ENCODE measurements at regions not wholly inside any gene's neighbourhood (a gene's known extent, or its start where the extent isn't known, plus 50 kb on each side); places are given as distances from the start of the nearest gene placed in this dataset.

DNA sequence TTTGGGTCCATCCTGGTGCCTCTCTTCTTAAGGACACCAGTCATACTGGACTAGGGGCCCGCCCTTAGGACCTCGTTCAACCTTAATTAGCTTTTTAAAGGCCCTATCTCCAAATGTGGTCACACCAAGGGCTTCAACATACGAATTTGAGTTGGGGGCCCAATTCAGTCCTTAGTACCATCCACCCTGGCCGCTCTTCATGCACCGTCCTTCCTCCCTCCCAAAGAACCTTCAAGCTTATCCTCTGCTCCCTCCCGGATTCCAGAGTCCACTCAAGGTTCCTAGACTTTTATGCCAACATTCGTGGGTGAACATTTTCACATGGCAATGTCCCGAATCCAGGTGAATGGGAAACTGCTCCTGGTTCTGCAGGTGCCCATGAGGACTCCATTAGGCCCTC, 201.3 kb upstream of the IGF1R start:
- no peaks in the 10 kb centered on the region for H3K9me2 ChIP-seq (replicated peaks; ENCODE audit: low read depth, low read length)
- H3K36me3 ChIP-seq (ENCODE audit: insufficient read depth, low read length) = no peaks in the 10 kb centered on the region
- H3K27me3 ChIP-seq (ENCODE audit: insufficient read depth, low read length, poor library complexity, severe bottlenecking) = no peaks in the 10 kb centered on the region
- H3K79me2 ChIP-seq (ENCODE audit: insufficient read depth, low read length) = no peaks in the 10 kb centered on the region
- no peak overlapping the region for H3K4me3 ChIP-seq (ENCODE audit: low read length, poor library complexity, severe bottlenecking)
- no peak for TF ChIP-seq EZH2phosphoT487 (IDR thresholded peaks at IDR 0.05; ENCODE audit: borderline replicate concordance)
- TF ChIP-seq CTCF (conservative IDR thresholded peaks at IDR 0.05; ENCODE audit: low read length) = no peak
- no peaks in the 10 kb centered on the region for H3F3A ChIP-seq (ENCODE audit: low read depth)
- no peak overlapping the region for H2AFZ ChIP-seq (ENCODE audit: low read length)
- H3K4me2 ChIP-seq (ENCODE audit: low read depth, low read length, poor library complexity, severe bottlenecking) = no peak overlapping the region
- H3K9me3 ChIP-seq (ENCODE audit: insufficient read depth, low read depth, low read length) = no peaks in the 10 kb centered on the region
- peaks cover 8% of the 10 kb centered on the region for H3K4me1 ChIP-seq (ENCODE audit: insufficient read depth, low read length, poor library complexity, severe bottlenecking)
- no peak overlapping the region for H3K9ac ChIP-seq (ENCODE audit: low read depth, low read length, poor library complexity, severe bottlenecking)
- no peaks in the 10 kb centered on the region for H4K20me1 ChIP-seq (ENCODE audit: insufficient read depth, low read length, poor library complexity, severe bottlenecking)

DNA sequence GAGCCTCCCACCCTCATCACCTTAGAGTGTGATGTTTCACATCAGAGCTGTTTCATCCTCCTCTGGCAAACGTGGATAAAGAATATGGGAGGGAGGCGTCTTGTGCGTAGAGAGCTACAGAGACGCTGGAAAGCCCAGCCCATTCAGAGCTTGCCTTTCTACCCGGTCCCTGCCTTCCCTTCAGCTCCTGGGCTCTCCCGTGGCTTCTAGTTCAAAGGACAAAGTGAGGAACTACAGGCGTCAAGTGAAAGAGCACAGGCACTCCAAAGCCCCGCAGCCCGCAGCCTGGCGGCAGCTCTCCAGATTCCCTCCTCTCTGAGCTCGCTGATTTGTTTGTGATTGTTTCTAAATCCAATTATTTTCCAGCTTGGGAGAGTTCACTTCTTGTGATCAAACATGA, 197.1 kb upstream of the IGF1R start:
- Histone ChIP-seq H3K36me3 (ENCODE audit: insufficient read depth, low read length) (no peaks in the 10 kb centered on the region), H3K9me2 (replicated peaks; ENCODE audit: low read depth, low read length) (no peaks in the 10 kb centered on the region), H3K27me3 (ENCODE audit: insufficient read depth, low read length, poor library complexity, severe bottlenecking) (no peaks in the 10 kb centered on the region), H3K9ac (ENCODE audit: low read depth, low read length, poor library complexity, severe bottlenecking) (no peak overlapping the region), H3K4me2 (ENCODE audit: low read depth, low read length, poor library complexity, severe bottlenecking) (no peak overlapping the region), H2AFZ (ENCODE audit: low read length) (no peak overlapping the region), H3K9me3 (ENCODE audit: insufficient read depth, low read depth, low read length) (no peaks in the 10 kb centered on the region), H3F3A (ENCODE audit: low read depth) (no peaks in the 10 kb centered on the region), H3K4me1 (ENCODE audit: insufficient read depth, low read length, poor library complexity, severe bottlenecking) (no peaks in the 10 kb centered on the region), H3K79me2 (ENCODE audit: insufficient read depth, low read length) (no peaks in the 10 kb centered on the region), H3K4me3 (ENCODE audit: low read length, poor library complexity, severe bottlenecking) (no peak overlapping the region), H4K20me1 (ENCODE audit: insufficient read depth, low read length, poor library complexity, severe bottlenecking) (no peaks in the 10 kb centered on the region)
- TF ChIP-seq EZH2phosphoT487 (IDR thresholded peaks at IDR 0.05; ENCODE audit: borderline replicate concordance) = no peak
- no peak for TF ChIP-seq CTCF (conservative IDR thresholded peaks at IDR 0.05; ENCODE audit: low read length)

- no peak overlapping the region for H2AFZ ChIP-seq (ENCODE audit: low read length)
- H3K4me1 ChIP-seq (ENCODE audit: insufficient read depth, low read length, poor library complexity, severe bottlenecking) = no peaks in the 10 kb centered on the region
- no peaks in the 10 kb centered on the region for H3K27me3 ChIP-seq (ENCODE audit: insufficient read depth, low read length, poor library complexity, severe bottlenecking)
- no peaks in the 10 kb centered on the region for H3F3A ChIP-seq (ENCODE audit: low read depth)
- H3K9me3 ChIP-seq (ENCODE audit: insufficient read depth, low read depth, low read length) = no peaks in the 10 kb centered on the region
- no peaks in the 10 kb centered on the region for H3K36me3 ChIP-seq (ENCODE audit: insufficient read depth, low read length)
- no peaks in the 10 kb centered on the region for H3K9me2 ChIP-seq (replicated peaks; ENCODE audit: low read depth, low read length)
- H3K4me2 ChIP-seq (ENCODE audit: low read depth, low read length, poor library complexity, severe bottlenecking) = no peak overlapping the region
- H4K20me1 ChIP-seq (ENCODE audit: insufficient read depth, low read length, poor library complexity, severe bottlenecking) = no peaks in the 10 kb centered on the region
- H3K79me2 ChIP-seq (ENCODE audit: insufficient read depth, low read length) = no peaks in the 10 kb centered on the region
- no peak for TF ChIP-seq EZH2phosphoT487 (IDR thresholded peaks at IDR 0.05; ENCODE audit: borderline replicate concordance)
- TF ChIP-seq CTCF (conservative IDR thresholded peaks at IDR 0.05; ENCODE audit: low read length) = no peak
- H3K9ac ChIP-seq (ENCODE audit: low read depth, low read length, poor library complexity, severe bottlenecking) = no peak overlapping the region
- no peak overlapping the region for H3K4me3 ChIP-seq (ENCODE audit: low read length, poor library complexity, severe bottlenecking)
These were observed 196.1 kb upstream of the IGF1R start for GRCh38 chr15:98452238-98452637.

Measured in Loucy (cell line).